RWPE1 (cell line): ENCODE measurements at regions not wholly inside any gene's neighbourhood (a gene's known extent, or its start where the extent isn't known, plus 50 kb on each side); places are given as distances from the start of the nearest gene placed in this dataset.
A peak's percentile ranks its signal among the peaks of the same experiment; 100 is the strongest.

Source experiments
- CTCF ChIA-PET: fragments of 350-600 bp; sonication (Branson Sonifier 250); formaldehyde crosslinking; extraction: SDS; loops from one replicate; lab custom pipeline; 2021; lab: Yijun Ruan, JAX
- POLR2A ChIA-PET: fragments of 400-600 bp; formaldehyde crosslinking; extraction: SDS; loops from one replicate; lab custom pipeline; 2020; ENCODE audit warnings: antibody characterized with exemption; ENCODE audit not compliant: low non-redundant PET; lab: Yijun Ruan, JAX
- DNase-seq: peaks from one replicate; pipeline ENCODE4 v3.0.0; 2012; ENCODE audit warnings: low spot score
- H3K27ac ChIP-seq: fragments of 450-650 bp; 2 replicates; pipeline ENCODE4 v1.5.1; 2017
- CTCF ChIP-seq: fragments of 450-650 bp; conservative IDR thresholded peaks from 2 replicates; pipeline ENCODE4 v1.5.1; 2017; ENCODE audit warnings: low read depth, mild to moderate bottlenecking

GRCh38 chr3:39000008-39000450 lies 51.7 kb downstream of the SCN11A start:
- TF ChIP-seq CTCF = peak; percentile 71
- DNase-seq = peak; percentile 32
- ChIA-PET POLR2A (no interaction called here), CTCF (interaction anchor here (0.5 to 1.4 kb wide), 10 partner anchors 10 to 479 kb away, joined by 3 to 7 read pairs (median 4); no protein-coding TSS in a partner anchor)
- no peak overlapping the region for H3K27ac ChIP-seq

GRCh38 chr3:38998086-38998485 lies 53.7 kb downstream of the SCN11A start:
- CTCF ChIA-PET = interaction anchor here (0.6 to 1.2 kb wide), 2 partner anchors 37 to 247 kb away, joined by 3 to 4 read pairs; no protein-coding TSS in a partner anchor
- no peak for DNase-seq
- TF ChIP-seq CTCF = no peak
- H3K27ac ChIP-seq = no peak overlapping the region
- POLR2A ChIA-PET = no interaction called here

GRCh38 chr3:38996193-38996592 lies 55.6 kb downstream of the SCN11A start:
- ChIA-PET POLR2A (no interaction called here), CTCF (no interaction called here)
- no peak overlapping the region for H3K27ac ChIP-seq
- no peak for TF ChIP-seq CTCF
- no peak for DNase-seq

GRCh38 chr3:38994251-38994650 lies 57.5 kb downstream of the SCN11A start:
- POLR2A ChIA-PET = no interaction called here
- TF ChIP-seq CTCF = no peak
- no peak overlapping the region for H3K27ac ChIP-seq
- CTCF ChIA-PET = no interaction called here
- no peak for DNase-seq

GRCh38 chr3:38992117-38992760 lies 59.5 kb downstream of the SCN11A start:
- DNase-seq = peak; percentile 77
- POLR2A ChIA-PET = no interaction called here
- H3K27ac ChIP-seq = no peak overlapping the region
- CTCF ChIA-PET = no interaction called here
- no peak for TF ChIP-seq CTCF

- no peak for DNase-seq
- no peak for TF ChIP-seq CTCF
- no peak overlapping the region for H3K27ac ChIP-seq
- POLR2A ChIA-PET = no interaction called here
- CTCF ChIA-PET = no interaction called here
Measured at GRCh38 chr3:38990621-38991020, 61.1 kb downstream of the SCN11A start.
